ENCODE measurements at regions not wholly inside any gene's neighbourhood (a gene's known extent, or its start where the extent isn't known, plus 50 kb on each side); places are given as distances from the start of the nearest gene placed in this dataset.

GRCh38 chr3:70789878-70790277, 477.4 kb upstream of the MDFIC2 start:
- DNase-seq: no peak

GRCh38 chr3:70780790-70781189, 468.4 kb upstream of the MDFIC2 start:
- DNase-seq: no peak

GRCh38 chr3:70779296-70779695, 466.9 kb upstream of the MDFIC2 start:
- no peak for DNase-seq

- DNase-seq: no peak
Observed at GRCh38 chr3:70776081-70776480, 463.6 kb upstream of the MDFIC2 start.

GRCh38 chr3:70775257-70775656, 462.8 kb upstream of the MDFIC2 start:
- DNase-seq: no peak

- no peak for DNase-seq
Observed at GRCh38 chr3:70774641-70775040, 462.2 kb upstream of the MDFIC2 start.

GRCh38 chr3:70771426-70772147, 459.1 kb upstream of the MDFIC2 start:
- DNase-seq: no peak

GRCh38 chr3:70770650-70771049, 458.2 kb upstream of the MDFIC2 start:
- no peak for DNase-seq

- DNase-seq: no peak
Observed at GRCh38 chr3:70766301-70766700, 453.9 kb upstream of the MDFIC2 start.

GRCh38 chr3:70763894-70764293, 451.5 kb upstream of the MDFIC2 start:
- DNase-seq: no peak

GRCh38 chr3:70757658-70758057, 445.2 kb upstream of the MDFIC2 start:
- DNase-seq: no peak

GRCh38 chr3:70755526-70755925, 443.1 kb upstream of the MDFIC2 start:
- no peak for DNase-seq

- no peak for DNase-seq
Observed at GRCh38 chr3:70754314-70754713, 441.9 kb upstream of the MDFIC2 start.

GRCh38 chr3:70753572-70753971, 441.1 kb upstream of the MDFIC2 start:
- DNase-seq: no peak

- DNase-seq: no peak
Observed at GRCh38 chr3:70752051-70752450, 439.6 kb upstream of the MDFIC2 start.

GRCh38 chr3:70749122-70749521, 436.7 kb upstream of the MDFIC2 start:
- no peak for DNase-seq

GRCh38 chr3:70748593-70748992, 436.2 kb upstream of the MDFIC2 start:
- no peak for DNase-seq

GRCh38 chr3:70747847-70748246, 435.4 kb upstream of the MDFIC2 start:
- no peak for DNase-seq

GRCh38 chr3:70744536-70744935, 432.1 kb upstream of the MDFIC2 start:
- DNase-seq: no peak

GRCh38 chr3:70743754-70744153, 431.3 kb upstream of the MDFIC2 start:
- no peak for DNase-seq

- DNase-seq: no peak
Observed at GRCh38 chr3:70742081-70742480, 429.6 kb upstream of the MDFIC2 start.

- DNase-seq: no peak
Observed at GRCh38 chr3:70740872-70741271, 428.4 kb upstream of the MDFIC2 start.

- no peak for DNase-seq
Observed at GRCh38 chr3:70740071-70740470, 427.6 kb upstream of the MDFIC2 start.

- DNase-seq: no peak
Observed at GRCh38 chr3:70738291-70738681, 425.8 kb upstream of the MDFIC2 start.

- no peak for DNase-seq
Observed at GRCh38 chr3:70737666-70738290, 425.3 kb upstream of the MDFIC2 start.
